NOMO-1 treated with dmso at 0.1 percent for 144 hours (cell line): ENCODE measurements at regions not wholly inside any gene's neighbourhood (a gene's known extent, or its start where the extent isn't known, plus 50 kb on each side); places are given as distances from the start of the nearest gene placed in this dataset.
"Not testable (repeated sequence)": the region's sequence is repeated elsewhere in the genome, so short reads cannot be mapped to it uniquely, and the experiment has no call there.

ENCODE experiments used
- DNase-seq: peaks from one replicate; lab custom pipeline; 2025; ENCODE audit not compliant: unreplicated experiment; lab: John Stamatoyannopoulos, UW

- DNase-seq = no peak
These were observed 1155.4 kb downstream of the BCL11A start for GRCh38 chr2:59398081-59398480.

GRCh38 chr2:59395119-59395518, 1154.0 kb upstream of the FANCL start:
- no peak for DNase-seq

DNA sequence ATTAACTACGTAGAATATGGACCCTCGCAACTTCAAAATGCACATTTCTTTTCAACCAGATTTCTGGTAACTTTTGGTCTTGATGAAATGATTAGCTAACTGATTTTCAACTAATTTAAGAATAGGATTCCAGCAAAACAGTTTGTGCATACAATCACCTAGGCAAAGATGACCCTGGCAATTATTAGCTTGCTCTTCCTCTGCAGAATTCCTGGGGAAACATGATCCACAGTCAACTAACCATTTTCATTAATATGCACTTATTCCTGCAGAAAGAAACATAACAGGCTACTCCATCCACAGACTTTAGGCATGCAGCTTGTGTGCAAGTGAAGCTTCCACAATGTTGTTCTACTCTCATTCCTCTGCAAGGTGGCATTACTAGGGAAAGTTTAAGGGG, 1150.8 kb upstream of the FANCL start:
- no peak for DNase-seq

- no peak for DNase-seq
These were observed 1149.5 kb upstream of the FANCL start for GRCh38 chr2:59390581-59390980.

DNA sequence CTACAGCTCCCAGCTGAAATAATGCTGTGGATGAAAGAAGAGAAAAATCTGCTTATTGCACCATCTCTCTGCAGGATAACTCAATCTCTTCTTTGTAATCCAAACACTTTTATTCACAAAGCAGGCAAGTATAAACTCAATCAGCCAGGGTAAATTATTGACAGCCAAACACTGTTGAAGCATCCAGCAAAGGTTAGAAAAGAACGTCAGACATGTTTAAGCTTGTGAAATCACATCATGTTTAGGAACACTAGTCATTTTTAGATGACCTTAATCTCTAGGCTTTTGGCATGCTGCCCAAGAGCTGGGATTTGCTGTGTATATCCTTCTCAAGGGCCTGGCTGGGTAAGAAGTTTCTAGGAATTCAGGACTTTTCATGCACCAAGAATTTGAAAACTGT, 1148.1 kb upstream of the FANCL start:
- DNase-seq = no peak

- no peak for DNase-seq
These were observed 1144.8 kb upstream of the FANCL start for GRCh38 chr2:59385971-59386370.

GRCh38 chr2:59383473-59383872, 1142.3 kb upstream of the FANCL start:
- DNase-seq = no peak

DNA sequence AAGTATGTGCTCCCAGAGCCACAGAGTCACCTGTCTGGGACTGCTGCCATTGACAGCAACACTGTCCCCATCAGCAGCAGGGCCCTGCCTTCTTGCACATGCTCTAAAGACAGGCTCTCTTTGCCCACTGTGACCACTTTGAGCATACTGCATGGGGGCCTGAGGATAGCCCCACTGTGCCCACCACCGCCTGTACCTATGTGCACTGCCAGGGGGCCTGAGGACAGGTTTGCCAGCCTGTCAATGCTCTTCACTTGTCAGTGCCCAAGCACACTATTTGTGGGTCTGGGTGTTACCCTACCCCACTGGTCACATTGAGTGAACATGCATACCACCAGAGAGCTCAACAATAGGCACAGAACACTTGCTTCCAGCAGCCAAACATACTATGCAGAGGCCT, 1137.0 kb upstream of the FANCL start:
- no peak for DNase-seq

DNA sequence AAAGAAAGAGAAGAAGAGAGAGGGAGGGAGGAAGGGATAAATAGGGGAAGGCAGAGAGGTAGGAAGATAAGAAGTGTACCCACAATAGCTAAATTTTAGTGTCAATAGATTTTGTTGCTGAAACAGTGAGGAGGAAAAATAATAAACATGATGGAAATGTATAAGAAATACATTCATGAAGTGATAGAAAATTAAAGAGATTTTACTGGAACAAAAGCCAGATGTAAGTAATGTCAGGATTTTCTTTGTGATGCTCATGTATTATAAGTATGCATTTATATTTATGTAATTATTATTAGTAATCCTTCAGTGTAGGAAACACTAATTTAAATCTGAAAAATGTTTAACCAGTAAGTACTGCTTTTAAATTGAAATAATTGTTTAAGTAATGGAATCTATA, 1125.2 kb upstream of the FANCL start:
- DNase-seq = no peak

GRCh38 chr2:59354498-59354897, 1113.4 kb upstream of the FANCL start:
- DNase-seq = no peak

GRCh38 chr2:59353306-59353921, 1112.3 kb upstream of the FANCL start:
- no peak for DNase-seq

DNA sequence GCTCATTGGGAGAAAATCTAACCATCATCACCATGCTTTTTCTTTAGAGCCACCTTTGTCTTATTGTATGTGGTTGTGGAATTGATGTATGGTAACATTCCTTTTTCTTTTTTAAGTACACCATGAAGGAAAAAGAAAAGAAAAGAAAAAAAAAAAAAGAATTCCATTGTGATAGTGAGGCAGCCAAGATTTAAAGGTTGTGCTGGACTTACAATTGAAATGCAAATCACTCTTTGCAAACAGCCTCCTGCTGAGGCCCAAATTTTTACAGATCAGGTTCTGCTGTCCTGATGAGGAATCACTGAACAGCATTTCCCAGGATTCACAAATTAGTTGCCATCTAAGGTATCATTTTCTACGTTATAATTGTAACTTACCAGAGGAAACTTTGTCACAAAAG, 1101.0 kb upstream of the FANCL start:
- no peak for DNase-seq

DNA sequence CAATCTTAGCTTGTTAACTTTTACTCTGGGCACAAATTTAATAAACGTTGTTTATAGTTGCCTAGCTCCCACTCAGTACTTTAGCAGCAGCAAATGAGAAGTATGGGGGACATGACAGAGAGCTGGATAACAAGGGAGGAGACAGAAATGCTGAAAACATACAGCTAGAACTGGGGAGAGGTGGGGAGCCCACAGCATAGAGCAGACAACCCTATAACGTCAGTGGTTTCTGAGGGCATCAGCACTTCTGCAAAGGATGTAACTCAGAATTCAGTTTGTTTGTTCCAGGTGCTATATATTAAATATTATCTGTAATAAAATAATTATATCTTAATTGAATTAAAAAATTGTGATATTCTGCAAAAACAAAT, 1098.7 kb upstream of the FANCL start:
- no peak for DNase-seq

- DNase-seq = no peak
These were observed 1098.2 kb upstream of the FANCL start for GRCh38 chr2:59339121-59339836.

GRCh38 chr2:59333007-59333406, 1091.9 kb upstream of the FANCL start:
- no peak for DNase-seq

GRCh38 chr2:59326581-59327365, 1085.6 kb upstream of the FANCL start:
- not testable (repeated sequence) for DNase-seq

DNA sequence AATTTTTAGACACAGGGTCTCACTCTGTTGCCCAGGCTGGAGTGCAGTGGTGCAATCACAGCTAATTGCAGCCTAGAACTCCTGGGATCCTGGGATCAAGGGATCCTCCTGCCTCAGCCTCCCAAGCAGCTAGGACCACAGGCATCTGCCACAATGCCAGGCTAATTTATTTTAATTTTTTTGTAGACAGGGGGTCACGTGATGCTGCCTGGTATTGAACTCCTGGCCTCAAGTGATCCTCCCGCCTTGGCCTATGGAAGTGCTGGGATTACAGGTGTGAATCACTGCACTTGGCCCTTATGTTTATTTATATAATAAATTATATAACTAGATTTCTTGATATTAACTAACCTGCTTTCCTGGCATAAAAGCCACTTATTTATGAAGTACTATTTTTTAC, 1081.7 kb upstream of the FANCL start:
- DNase-seq = no peak

GRCh38 chr2:59322005-59322404, 1080.9 kb upstream of the FANCL start:
- no peak for DNase-seq

DNA sequence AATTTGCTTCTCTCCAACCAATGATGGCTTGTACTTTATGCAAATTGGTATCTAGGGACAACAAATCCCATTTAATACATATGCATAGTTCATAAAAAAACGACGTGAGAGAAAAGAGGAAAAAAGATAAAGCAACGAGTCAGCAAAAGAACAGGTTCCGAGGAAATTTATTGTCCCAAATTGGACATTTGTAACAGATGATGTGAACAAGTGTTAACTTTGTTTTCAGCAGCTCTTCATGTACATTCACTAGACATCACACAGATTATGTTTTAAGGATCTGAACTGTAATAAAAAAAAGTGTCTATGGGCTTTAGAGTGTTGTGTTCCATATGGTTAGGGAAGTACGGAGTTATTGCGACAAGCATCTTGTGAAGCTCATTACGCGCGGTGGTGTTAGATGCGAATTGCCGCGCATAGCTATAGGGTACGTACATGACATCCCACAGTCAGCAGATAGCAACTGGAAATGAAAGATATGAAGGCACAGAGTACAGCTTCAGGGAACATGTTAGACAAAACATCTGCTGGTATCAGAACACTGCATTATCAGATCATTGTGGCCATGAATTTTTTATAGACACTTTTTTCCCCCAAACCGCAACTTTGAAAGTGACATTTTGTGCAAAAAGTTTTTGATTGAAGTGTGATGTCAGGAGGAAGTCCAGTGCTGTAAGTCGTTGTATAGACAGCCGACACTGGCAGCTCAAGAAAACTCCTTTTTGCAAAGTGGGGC, 1073.1 kb upstream of the FANCL start:
- no peak for DNase-seq

GRCh38 chr2:59312967-59313940, 1072.1 kb upstream of the FANCL start:
- no peak for DNase-seq
